ENCODE measurements at regions not wholly inside any gene's neighbourhood (a gene's known extent, or its start where the extent isn't known, plus 50 kb on each side); places are given as distances from the start of the nearest gene placed in this dataset.

- DNase-seq (ENCODE audit: low spot score): no peak
- intact Hi-C loops (cut with micrococcal nuclease): no loop called here
Observed at GRCh38 chr11:134925432-134925831, 513.4 kb upstream of the B3GAT1 start.

GRCh38 chr11:134923441-134923840, 511.4 kb upstream of the B3GAT1 start:
- Mint-ChIP-seq H3K4me3 (no peak overlapping the region), H3K27me3 (ENCODE audit: insufficient read depth) (no peaks in the 10 kb centered on the region), H3K27ac (no peak overlapping the region), H3K4me1 (ENCODE audit: low read depth) (no peaks in the 10 kb centered on the region), H3K9me3 (peaks cover 4% of the 10 kb centered on the region), H3K36me3 (ENCODE audit: low read depth) (no peaks in the 10 kb centered on the region)
- intact Hi-C loops (cut with micrococcal nuclease): no loop called here
- no peak for DNase-seq (ENCODE audit: low spot score)

More at GRCh38 chr11:134925432-134925831, 513.4 kb upstream of the B3GAT1 start:
- Mint-ChIP-seq H3K4me1 (ENCODE audit: low read depth) (no peaks in the 10 kb centered on the region), H3K36me3 (ENCODE audit: low read depth) (no peaks in the 10 kb centered on the region), H3K4me3 (no peak overlapping the region), H3K27me3 (ENCODE audit: insufficient read depth) (no peaks in the 10 kb centered on the region), H3K9me3 (peaks cover 4% of the 10 kb centered on the region), H3K27ac (no peak overlapping the region)

GRCh38 chr11:134921938-134922337, 509.9 kb upstream of the B3GAT1 start:
- no peak overlapping the region for H3K27ac Mint-ChIP-seq
- no peaks in the 10 kb centered on the region for H3K36me3 Mint-ChIP-seq (ENCODE audit: low read depth)
- H3K4me1 Mint-ChIP-seq (ENCODE audit: low read depth): no peaks in the 10 kb centered on the region
- H3K27me3 Mint-ChIP-seq (ENCODE audit: insufficient read depth): no peaks in the 10 kb centered on the region
- no peak overlapping the region for H3K4me3 Mint-ChIP-seq
- intact Hi-C loops (cut with micrococcal nuclease): no loop called here
- no peaks in the 10 kb centered on the region for H3K9me3 Mint-ChIP-seq
- DNase-seq (ENCODE audit: low spot score): no peak

GRCh38 chr11:134920851-134921608, 509.0 kb upstream of the B3GAT1 start:
- Mint-ChIP-seq H3K27me3 (ENCODE audit: insufficient read depth) (no peaks in the 10 kb centered on the region), H3K4me1 (ENCODE audit: low read depth) (no peaks in the 10 kb centered on the region), H3K9me3 (no peaks in the 10 kb centered on the region), H3K27ac (no peak overlapping the region), H3K4me3 (no peak overlapping the region), H3K36me3 (ENCODE audit: low read depth) (no peaks in the 10 kb centered on the region)
- intact Hi-C loops (cut with micrococcal nuclease): no loop called here
- no peak for DNase-seq (ENCODE audit: low spot score)

- Mint-ChIP-seq H3K9me3 (no peaks in the 10 kb centered on the region), H3K27ac (no peak overlapping the region), H3K4me3 (no peak overlapping the region), H3K36me3 (ENCODE audit: low read depth) (no peaks in the 10 kb centered on the region), H3K27me3 (ENCODE audit: insufficient read depth) (no peaks in the 10 kb centered on the region), H3K4me1 (ENCODE audit: low read depth) (no peaks in the 10 kb centered on the region)
- intact Hi-C loops (cut with micrococcal nuclease): no loop called here
- DNase-seq (ENCODE audit: low spot score): no peak
Observed at GRCh38 chr11:134916421-134917213, 504.6 kb upstream of the B3GAT1 start.

- H3K27ac Mint-ChIP-seq: no peak overlapping the region
- intact Hi-C loops (cut with micrococcal nuclease): no loop called here
- no peak for DNase-seq (ENCODE audit: low spot score)
- no peaks in the 10 kb centered on the region for H3K4me1 Mint-ChIP-seq (ENCODE audit: low read depth)
- H3K27me3 Mint-ChIP-seq (ENCODE audit: insufficient read depth): no peaks in the 10 kb centered on the region
- H3K9me3 Mint-ChIP-seq: no peaks in the 10 kb centered on the region
- no peak overlapping the region for H3K4me3 Mint-ChIP-seq
- no peaks in the 10 kb centered on the region for H3K36me3 Mint-ChIP-seq (ENCODE audit: low read depth)
Observed at GRCh38 chr11:134915881-134916280, 503.8 kb upstream of the B3GAT1 start.

- no peak overlapping the region for H3K4me3 Mint-ChIP-seq
- H3K36me3 Mint-ChIP-seq (ENCODE audit: low read depth): no peaks in the 10 kb centered on the region
- no peaks in the 10 kb centered on the region for H3K27me3 Mint-ChIP-seq (ENCODE audit: insufficient read depth)
- no peak for DNase-seq (ENCODE audit: low spot score)
- intact Hi-C loops (cut with micrococcal nuclease): no loop called here
- H3K27ac Mint-ChIP-seq: no peak overlapping the region
- no peaks in the 10 kb centered on the region for H3K4me1 Mint-ChIP-seq (ENCODE audit: low read depth)
- no peaks in the 10 kb centered on the region for H3K9me3 Mint-ChIP-seq
Observed at GRCh38 chr11:134915212-134915611, 503.2 kb upstream of the B3GAT1 start.

- Mint-ChIP-seq H3K27me3 (ENCODE audit: insufficient read depth) (no peaks in the 10 kb centered on the region), H3K9me3 (no peaks in the 10 kb centered on the region), H3K4me3 (no peak overlapping the region), H3K36me3 (ENCODE audit: low read depth) (no peaks in the 10 kb centered on the region), H3K4me1 (ENCODE audit: low read depth) (no peaks in the 10 kb centered on the region), H3K27ac (no peak overlapping the region)
- DNase-seq (ENCODE audit: low spot score): no peak
- intact Hi-C loops (cut with micrococcal nuclease): no loop called here
Observed at GRCh38 chr11:134913999-134914590, 502.1 kb upstream of the B3GAT1 start.

GRCh38 chr11:134913391-134913790, 501.3 kb upstream of the B3GAT1 start:
- no peak for DNase-seq (ENCODE audit: low spot score)
- H3K4me3 Mint-ChIP-seq: no peak overlapping the region
- H3K36me3 Mint-ChIP-seq (ENCODE audit: low read depth): no peaks in the 10 kb centered on the region
- H3K4me1 Mint-ChIP-seq (ENCODE audit: low read depth): no peaks in the 10 kb centered on the region
- intact Hi-C loops (cut with micrococcal nuclease): no loop called here
- no peak overlapping the region for H3K27ac Mint-ChIP-seq
- H3K27me3 Mint-ChIP-seq (ENCODE audit: insufficient read depth): no peaks in the 10 kb centered on the region
- no peaks in the 10 kb centered on the region for H3K9me3 Mint-ChIP-seq

GRCh38 chr11:134911514-134912180, 499.6 kb upstream of the B3GAT1 start:
- Mint-ChIP-seq H3K27ac (no peak overlapping the region), H3K27me3 (ENCODE audit: insufficient read depth) (no peaks in the 10 kb centered on the region), H3K9me3 (no peaks in the 10 kb centered on the region), H3K4me3 (no peak overlapping the region), H3K4me1 (ENCODE audit: low read depth) (no peaks in the 10 kb centered on the region), H3K36me3 (ENCODE audit: low read depth) (no peaks in the 10 kb centered on the region)
- intact Hi-C loops (cut with micrococcal nuclease): no loop called here
- no peak for DNase-seq (ENCODE audit: low spot score)

GRCh38 chr11:134908583-134908982, 496.5 kb upstream of the B3GAT1 start:
- Mint-ChIP-seq H3K4me3 (no peak overlapping the region), H3K9me3 (no peaks in the 10 kb centered on the region), H3K4me1 (ENCODE audit: low read depth) (no peaks in the 10 kb centered on the region), H3K27ac (no peak overlapping the region), H3K36me3 (ENCODE audit: low read depth) (no peaks in the 10 kb centered on the region), H3K27me3 (ENCODE audit: insufficient read depth) (no peaks in the 10 kb centered on the region)
- intact Hi-C loops (cut with micrococcal nuclease): no loop called here
- DNase-seq (ENCODE audit: low spot score): no peak

GRCh38 chr11:134907636-134908035, 495.6 kb upstream of the B3GAT1 start:
- Mint-ChIP-seq H3K27me3 (ENCODE audit: insufficient read depth) (no peaks in the 10 kb centered on the region), H3K4me3 (no peak overlapping the region), H3K4me1 (ENCODE audit: low read depth) (no peaks in the 10 kb centered on the region), H3K27ac (no peak overlapping the region), H3K9me3 (no peaks in the 10 kb centered on the region), H3K36me3 (ENCODE audit: low read depth) (no peaks in the 10 kb centered on the region)
- intact Hi-C loops (cut with micrococcal nuclease): no loop called here
- DNase-seq (ENCODE audit: low spot score): no peak
